ENCODE measurements at regions not wholly inside any gene's neighbourhood (a gene's known extent, or its start where the extent isn't known, plus 50 kb on each side); places are given as distances from the start of the nearest gene placed in this dataset.

- no peaks in the 10 kb centered on the region for H3K9me3 ChIP-seq (ENCODE audit: low read length)
- H3K9me3 Mint-ChIP-seq, result peaks cover 0 to 9% (median 0%) of the 10 kb centered on the region in 5 donors
- ChIA-PET POLR2A (no interaction called here), CTCF (no interaction called here)
- no peak overlapping the region for H3K4me3 ChIP-seq (ENCODE audit: low read length)
- H3K27ac ChIP-seq (ENCODE audit: low read depth, low read length), result no peak overlapping the region
- H3K4me1 Mint-ChIP-seq, result peaks cover 5 to 12% (median 5%) of the 10 kb centered on the region in 3 donors
- peak overlapping the region; percentile 2 to 76 (median 69) for H3K4me3 Mint-ChIP-seq
- peaks cover 0 to 2% (median 0%) of the 10 kb centered on the region in 3 donors for H3K36me3 Mint-ChIP-seq
- H3K27me3 Mint-ChIP-seq, result no peaks in the 10 kb centered on the region
- no peaks in the 10 kb centered on the region for H3K4me1 ChIP-seq (ENCODE audit: insufficient read depth, low read length)
- H3K27me3 ChIP-seq (ENCODE audit: insufficient read depth, low read length, poor library complexity, severe bottlenecking), result no peaks in the 10 kb centered on the region
- DNase-seq, result no peak
- H3K27ac Mint-ChIP-seq, result peak overlapping the region in 4 of 8 donors; percentile 1 to 69 (median 45)
- no peaks in the 10 kb centered on the region for H3K36me3 ChIP-seq (ENCODE audit: insufficient read depth, low read length)
Observed at GRCh38 chr13:85379433-85379832, 419.8 kb downstream of the SLITRK6 start.

- Histone ChIP-seq H3K36me3 (ENCODE audit: insufficient read depth, low read length) (no peaks in the 10 kb centered on the region), H3K4me1 (ENCODE audit: insufficient read depth, low read length) (no peaks in the 10 kb centered on the region), H3K27me3 (ENCODE audit: insufficient read depth, low read length, poor library complexity, severe bottlenecking) (no peaks in the 10 kb centered on the region), H3K4me3 (ENCODE audit: low read length) (no peak overlapping the region), H3K9me3 (ENCODE audit: low read length) (no peaks in the 10 kb centered on the region), H3K27ac (ENCODE audit: low read depth, low read length) (no peak overlapping the region)
- no peak overlapping the region for H3K4me3 Mint-ChIP-seq
- ChIA-PET CTCF (no interaction called here), POLR2A (no interaction called here)
- H3K4me1 Mint-ChIP-seq, result peaks cover 5 to 12% (median 5%) of the 10 kb centered on the region in 3 donors
- peaks cover 0 to 10% (median 0%) of the 10 kb centered on the region in 5 donors for H3K9me3 Mint-ChIP-seq
- no peaks in the 10 kb centered on the region for H3K27me3 Mint-ChIP-seq
- no peak for DNase-seq
- H3K27ac Mint-ChIP-seq, result no peak overlapping the region
- peaks cover 0 to 2% (median 0%) of the 10 kb centered on the region in 3 donors for H3K36me3 Mint-ChIP-seq
Observed at GRCh38 chr13:85377783-85378182, 421.4 kb downstream of the SLITRK6 start.

- POLR2A ChIA-PET, result no interaction called here
- no peak overlapping the region for H3K4me3 Mint-ChIP-seq
- H3K27ac Mint-ChIP-seq, result no peak overlapping the region
Observed at GRCh38 chr13:85373322-85373721, 425.9 kb downstream of the SLITRK6 start.

GRCh38 chr13:85371254-85371653 is 428.0 kb downstream of the SLITRK6 start:
- H3K4me1 ChIP-seq (ENCODE audit: insufficient read depth, low read length), result no peaks in the 10 kb centered on the region
- H3K27me3 Mint-ChIP-seq, result no peaks in the 10 kb centered on the region
- peaks cover 2 to 15% (median 3%) of the 10 kb centered on the region in 5 donors for H3K9me3 Mint-ChIP-seq
- no peaks in the 10 kb centered on the region for H3K9me3 ChIP-seq (ENCODE audit: low read length)
- H3K27me3 ChIP-seq (ENCODE audit: insufficient read depth, low read length, poor library complexity, severe bottlenecking), result no peaks in the 10 kb centered on the region
- H3K27ac ChIP-seq (ENCODE audit: low read depth, low read length), result no peak overlapping the region
- no peaks in the 10 kb centered on the region for H3K36me3 Mint-ChIP-seq
- ChIA-PET POLR2A (no interaction called here), CTCF (no interaction called here)
- no peaks in the 10 kb centered on the region for H3K36me3 ChIP-seq (ENCODE audit: insufficient read depth, low read length)
- no peaks in the 10 kb centered on the region for H3K4me1 Mint-ChIP-seq
- H3K4me3 ChIP-seq (ENCODE audit: low read length), result no peak overlapping the region
- no peak overlapping the region for H3K27ac Mint-ChIP-seq
- DNase-seq, result no peak
- H3K4me3 Mint-ChIP-seq, result no peak overlapping the region

More at GRCh38 chr13:85373322-85373721, 425.9 kb downstream of the SLITRK6 start:
- H3K27ac ChIP-seq (ENCODE audit: low read depth, low read length), result no peak overlapping the region
- H3K27me3 ChIP-seq (ENCODE audit: insufficient read depth, low read length, poor library complexity, severe bottlenecking), result no peaks in the 10 kb centered on the region
- peaks cover 0 to 4% (median under 1%) of the 10 kb centered on the region in 5 donors for H3K9me3 Mint-ChIP-seq
- CTCF ChIA-PET, result no interaction called here
- no peak for DNase-seq
- H3K9me3 ChIP-seq (ENCODE audit: low read length), result no peaks in the 10 kb centered on the region
- no peaks in the 10 kb centered on the region for H3K4me1 ChIP-seq (ENCODE audit: insufficient read depth, low read length)
- H3K4me1 Mint-ChIP-seq, result no peaks in the 10 kb centered on the region
- no peak overlapping the region for H3K4me3 ChIP-seq (ENCODE audit: low read length)
- no peaks in the 10 kb centered on the region for H3K36me3 Mint-ChIP-seq
- H3K36me3 ChIP-seq (ENCODE audit: insufficient read depth, low read length), result no peaks in the 10 kb centered on the region
- H3K27me3 Mint-ChIP-seq, result no peaks in the 10 kb centered on the region

GRCh38 chr13:85368686-85369085 is 430.5 kb downstream of the SLITRK6 start:
- H3K4me3 Mint-ChIP-seq, result no peak overlapping the region
- H3K27ac Mint-ChIP-seq, result no peak overlapping the region
- H3K9me3 ChIP-seq (ENCODE audit: low read length), result no peaks in the 10 kb centered on the region
- H3K4me1 ChIP-seq (ENCODE audit: insufficient read depth, low read length), result no peaks in the 10 kb centered on the region
- H3K36me3 ChIP-seq (ENCODE audit: insufficient read depth, low read length), result no peaks in the 10 kb centered on the region
- H3K27me3 ChIP-seq (ENCODE audit: insufficient read depth, low read length, poor library complexity, severe bottlenecking), result no peaks in the 10 kb centered on the region
- peaks cover 2 to 24% (median 5%) of the 10 kb centered on the region in 5 donors for H3K9me3 Mint-ChIP-seq
- CTCF ChIA-PET, result no interaction called here
- H3K4me1 Mint-ChIP-seq, result no peaks in the 10 kb centered on the region
- no peaks in the 10 kb centered on the region for H3K27me3 Mint-ChIP-seq
- DNase-seq, result no peak
- H3K4me3 ChIP-seq (ENCODE audit: low read length), result no peak overlapping the region
- H3K27ac ChIP-seq (ENCODE audit: low read depth, low read length), result no peak overlapping the region
- no peaks in the 10 kb centered on the region for H3K36me3 Mint-ChIP-seq
- POLR2A ChIA-PET, result no interaction called here

GRCh38 chr13:85367887-85368286 is 431.3 kb downstream of the SLITRK6 start:
- Histone ChIP-seq H3K4me1 (ENCODE audit: insufficient read depth, low read length) (no peaks in the 10 kb centered on the region), H3K27ac (ENCODE audit: low read depth, low read length) (no peak overlapping the region), H3K27me3 (ENCODE audit: insufficient read depth, low read length, poor library complexity, severe bottlenecking) (no peaks in the 10 kb centered on the region), H3K9me3 (ENCODE audit: low read length) (no peaks in the 10 kb centered on the region), H3K36me3 (ENCODE audit: insufficient read depth, low read length) (no peaks in the 10 kb centered on the region), H3K4me3 (ENCODE audit: low read length) (no peak overlapping the region)
- H3K27me3 Mint-ChIP-seq, result no peaks in the 10 kb centered on the region
- ChIA-PET CTCF (no interaction called here), POLR2A (no interaction called here)
- no peak overlapping the region for H3K4me3 Mint-ChIP-seq
- peaks cover 2 to 23% (median 5%) of the 10 kb centered on the region in 5 donors for H3K9me3 Mint-ChIP-seq
- DNase-seq, result no peak
- no peak overlapping the region for H3K27ac Mint-ChIP-seq
- H3K36me3 Mint-ChIP-seq, result no peaks in the 10 kb centered on the region
- no peaks in the 10 kb centered on the region for H3K4me1 Mint-ChIP-seq

GRCh38 chr13:85366759-85367417 is 432.3 kb downstream of the SLITRK6 start:
- Mint-ChIP-seq H3K4me3 (no peak overlapping the region), H3K36me3 (no peaks in the 10 kb centered on the region), H3K27me3 (no peaks in the 10 kb centered on the region), H3K4me1 (no peaks in the 10 kb centered on the region), H3K27ac (no peak overlapping the region), H3K9me3 (peaks cover 2 to 23% (median 5%) of the 10 kb centered on the region in 5 donors)
- Histone ChIP-seq H3K9me3 (ENCODE audit: low read length) (no peaks in the 10 kb centered on the region), H3K27me3 (ENCODE audit: insufficient read depth, low read length, poor library complexity, severe bottlenecking) (no peaks in the 10 kb centered on the region), H3K36me3 (ENCODE audit: insufficient read depth, low read length) (no peaks in the 10 kb centered on the region), H3K4me3 (ENCODE audit: low read length) (no peak overlapping the region), H3K4me1 (ENCODE audit: insufficient read depth, low read length) (no peaks in the 10 kb centered on the region), H3K27ac (ENCODE audit: low read depth, low read length) (no peak overlapping the region)
- ChIA-PET CTCF (no interaction called here), POLR2A (no interaction called here)
- no peak for DNase-seq

- Mint-ChIP-seq H3K36me3 (no peaks in the 10 kb centered on the region), H3K27me3 (no peaks in the 10 kb centered on the region), H3K4me1 (no peaks in the 10 kb centered on the region), H3K9me3 (peaks cover 2 to 23% (median 6%) of the 10 kb centered on the region in 5 donors), H3K4me3 (no peak overlapping the region), H3K27ac (no peak overlapping the region)
- no peaks in the 10 kb centered on the region for H3K9me3 ChIP-seq (ENCODE audit: low read length)
- no peaks in the 10 kb centered on the region for H3K36me3 ChIP-seq (ENCODE audit: insufficient read depth, low read length)
- ChIA-PET CTCF (no interaction called here), POLR2A (no interaction called here)
- H3K27ac ChIP-seq (ENCODE audit: low read depth, low read length), result no peak overlapping the region
- no peaks in the 10 kb centered on the region for H3K4me1 ChIP-seq (ENCODE audit: insufficient read depth, low read length)
- H3K4me3 ChIP-seq (ENCODE audit: low read length), result no peak overlapping the region
- DNase-seq, result no peak
- H3K27me3 ChIP-seq (ENCODE audit: insufficient read depth, low read length, poor library complexity, severe bottlenecking), result no peaks in the 10 kb centered on the region
Observed at GRCh38 chr13:85363504-85363903, 435.7 kb downstream of the SLITRK6 start.
